AG10803 (cell line): ENCODE measurements at regions not wholly inside any gene's neighbourhood (a gene's known extent, or its start where the extent isn't known, plus 50 kb on each side); places are given as distances from the start of the nearest gene placed in this dataset.

ENCODE experiments used
- DNase-seq: peaks from one replicate; pipeline ENCODE4 v3.0.0; 2010; ENCODE audit warnings: low read depth
- H3K4me3 ChIP-seq: 2 replicates; pipeline ENCODE4 v1.5.1; 2011; ENCODE audit warnings: mild to moderate bottlenecking, low read length, control low read depth
- CTCF ChIP-seq: conservative IDR thresholded peaks from 2 replicates; pipeline ENCODE4 v1.5.1; 2011; ENCODE audit warnings: mild to moderate bottlenecking, low read length, control low read depth, inconsistent platforms

- no peak for DNase-seq
- TF ChIP-seq CTCF = no peak
- H3K4me3 ChIP-seq = no peak overlapping the region
Observed at GRCh38 chr3:18635215-18635614, 210.1 kb upstream of the SATB1 start.

- no peak overlapping the region for H3K4me3 ChIP-seq
Observed at GRCh38 chr3:18634461-18634860, 209.3 kb upstream of the SATB1 start.

GRCh38 chr3:18633002-18633401 is 207.9 kb upstream of the SATB1 start:
- H3K4me3 ChIP-seq = no peak overlapping the region
- no peak for TF ChIP-seq CTCF
- DNase-seq = no peak

More at GRCh38 chr3:18634461-18634860, 209.3 kb upstream of the SATB1 start:
- DNase-seq = no peak
- no peak for TF ChIP-seq CTCF

- DNase-seq = no peak
- H3K4me3 ChIP-seq = no peak overlapping the region
- no peak for TF ChIP-seq CTCF
Observed at GRCh38 chr3:18630295-18630694, 205.2 kb upstream of the SATB1 start.

- no peak for TF ChIP-seq CTCF
- no peak overlapping the region for H3K4me3 ChIP-seq
- no peak for DNase-seq
Observed at GRCh38 chr3:18625085-18625484, 199.9 kb upstream of the SATB1 start.

- DNase-seq = no peak
- H3K4me3 ChIP-seq = no peak overlapping the region
- TF ChIP-seq CTCF = no peak
Observed at GRCh38 chr3:18623220-18623619, 198.1 kb upstream of the SATB1 start.

- no peak overlapping the region for H3K4me3 ChIP-seq
- no peak for DNase-seq
- no peak for TF ChIP-seq CTCF
Observed at GRCh38 chr3:18618723-18619122, 193.6 kb upstream of the SATB1 start.
